H9 (cell line): ENCODE measurements at regions not wholly inside any gene's neighbourhood (a gene's known extent, or its start where the extent isn't known, plus 50 kb on each side); places are given as distances from the start of the nearest gene placed in this dataset.
"Not testable (repeated sequence)": the region's sequence is repeated elsewhere in the genome, so short reads cannot be mapped to it uniquely, and the experiment has no call there.

ENCODE experiments used
- DNase-seq: peaks from one replicate; pipeline ENCODE4 v3.0.0-alpha.2; 2017
- H2AFZ ChIP-seq: one replicate; pipeline ENCODE4 v1.6.1; 2013; ENCODE audit warnings: mild to moderate bottlenecking, low read length, control low read depth, moderate library complexity
- H2AK5ac ChIP-seq: 2 replicates; pipeline ENCODE4 v1.6.1; 2013; ENCODE audit warnings: low read length, control low read depth, mixed read lengths; ENCODE audit not compliant: insufficient read length
- H2BK120ac ChIP-seq: one replicate; pipeline ENCODE4 v1.6.1; 2013; ENCODE audit warnings: low read depth, mild to moderate bottlenecking, low read length, control low read depth, inconsistent platforms; ENCODE audit not compliant: poor library complexity, severe bottlenecking
- H2BK12ac ChIP-seq: 2 replicates; pipeline ENCODE4 v1.6.1; 2013; ENCODE audit warnings: low read length, control low read depth, mixed read lengths, low read depth; ENCODE audit not compliant: insufficient read length
- H2BK15ac ChIP-seq: 2 replicates; pipeline ENCODE4 v1.6.1; 2013; ENCODE audit warnings: low read depth, low read length, control low read depth
- H2BK20ac ChIP-seq: one replicate; pipeline ENCODE4 v1.6.1; 2013; ENCODE audit warnings: low read depth, mild to moderate bottlenecking, low read length, control low read depth, inconsistent platforms; ENCODE audit not compliant: poor library complexity, severe bottlenecking
- H2BK5ac ChIP-seq: 2 replicates; pipeline ENCODE4 v1.6.1; 2013; ENCODE audit warnings: low read length, control low read depth, mixed read lengths; ENCODE audit not compliant: insufficient read length
- H3K14ac ChIP-seq: 2 replicates; pipeline ENCODE4 v1.6.1; 2013; ENCODE audit warnings: low read length, control low read depth; ENCODE audit not compliant: insufficient read depth
- H3K18ac ChIP-seq: 2 replicates; pipeline ENCODE4 v1.6.1; 2013; ENCODE audit warnings: low read depth, mild to moderate bottlenecking, mixed read lengths, low read length, control low read depth; ENCODE audit not compliant: insufficient read length
- H3K23ac ChIP-seq: 2 replicates; pipeline ENCODE4 v1.6.1; 2013; ENCODE audit warnings: low read length, control low read depth, mixed read lengths, low read depth; ENCODE audit not compliant: insufficient read length
- H3K23me2 ChIP-seq: 2 replicates; pipeline ENCODE4 v1.6.1; 2013; ENCODE audit warnings: low read depth, mild to moderate bottlenecking, mixed read lengths, low read length, control low read depth; ENCODE audit not compliant: insufficient read length, poor library complexity, severe bottlenecking
- H3K27ac ChIP-seq: 2 replicates; pipeline ENCODE4 v1.5.1; 2013; ENCODE audit warnings: low read length, control low read depth, mixed read lengths, low read depth; ENCODE audit not compliant: insufficient read length
- H3K27me3 ChIP-seq: 2 replicates; pipeline ENCODE4 v1.6.1; 2013; ENCODE audit warnings: low read length, control low read depth, inconsistent platforms; ENCODE audit not compliant: insufficient read depth
- H3K4ac ChIP-seq: 2 replicates; pipeline ENCODE4 v1.6.1; 2013; ENCODE audit warnings: low read depth, mild to moderate bottlenecking, control low read depth, inconsistent platforms, low read length, moderate library complexity
- H3K4me1 ChIP-seq: 2 replicates; pipeline ENCODE4 v1.6.1; 2013; ENCODE audit warnings: low read length, control low read depth, inconsistent platforms; ENCODE audit not compliant: insufficient read depth
- H3K4me2 ChIP-seq: 2 replicates; pipeline ENCODE4 v1.6.1; 2013; ENCODE audit warnings: low read length, control low read depth, mixed read lengths; ENCODE audit not compliant: insufficient read length, insufficient read depth
- H3K56ac ChIP-seq: 2 replicates; pipeline ENCODE4 v1.6.1; 2013; ENCODE audit warnings: low read depth, mild to moderate bottlenecking, mixed read lengths, low read length, control low read depth; ENCODE audit not compliant: insufficient read length
- H3K79me1 ChIP-seq: 2 replicates; pipeline ENCODE4 v1.6.1; 2013; ENCODE audit warnings: low read depth, mild to moderate bottlenecking, moderate library complexity, low read length, control low read depth, inconsistent platforms; ENCODE audit not compliant: insufficient read depth, poor library complexity, severe bottlenecking
- H3K79me2 ChIP-seq: 2 replicates; pipeline ENCODE4 v1.6.1; 2013; ENCODE audit warnings: low read length, control low read depth, inconsistent platforms; ENCODE audit not compliant: insufficient read depth
- H3K9ac ChIP-seq: 2 replicates; pipeline ENCODE4 v1.6.1; 2013; ENCODE audit warnings: low read length, control low read depth, mixed read lengths; ENCODE audit not compliant: insufficient read length; ENCODE audit errors: extremely low read depth
- H3K9me3 ChIP-seq: one replicate; pipeline ENCODE4 v1.6.1; 2013; ENCODE audit warnings: low read depth, low read length, inconsistent platforms; ENCODE audit not compliant: control insufficient read depth
- H3T11ph ChIP-seq: one replicate; pipeline ENCODE4 v1.6.1; 2013; ENCODE audit warnings: mild to moderate bottlenecking, low read length, control low read depth, inconsistent platforms
- H4K20me1 ChIP-seq: one replicate; pipeline ENCODE4 v1.6.1; 2013; ENCODE audit not compliant: control insufficient read depth, insufficient read length, insufficient read depth
- H4K5ac ChIP-seq: 2 replicates; pipeline ENCODE4 v1.6.1; 2013; ENCODE audit warnings: low read depth, mild to moderate bottlenecking, mixed read lengths, low read length, control low read depth; ENCODE audit not compliant: insufficient read length
- H4K8ac ChIP-seq: replicated peaks from 2 replicates; pipeline ENCODE4 v1.6.1; 2013; ENCODE audit warnings: low read length, control low read depth, mixed read lengths, low read depth; ENCODE audit not compliant: insufficient read length
- H4K91ac ChIP-seq: 2 replicates; pipeline ENCODE4 v1.6.1; 2013; ENCODE audit warnings: low read depth, mild to moderate bottlenecking, moderate library complexity, mixed read lengths, low read length, control low read depth; ENCODE audit not compliant: insufficient read length
- H3K27ac Mint-ChIP-seq, 3 experiments: 2 replicates in 2 of 3; 3 replicates in 1 of 3; pipeline ENCODE4 v1.8.0; 2020 to 2021; ENCODE audit warnings: mixed read lengths in 3 of 3, mild to moderate bottlenecking in 1 of 3, moderate library complexity in 1 of 3
- H3K27me3 Mint-ChIP-seq: 2 replicates; pipeline ENCODE4 v1.8.0; 2021; ENCODE audit warnings: low read depth, mild to moderate bottlenecking, moderate library complexity, mixed read lengths
- H3K36me3 Mint-ChIP-seq, 3 experiments: 2 replicates in 2 of 3; 3 replicates in 1 of 3; pipeline ENCODE4 v1.8.0; 2020 to 2021; ENCODE audit warnings: low read depth in 3 of 3, mixed read lengths in 3 of 3; ENCODE audit not compliant: insufficient read depth in 1 of 3
- H3K4me1 Mint-ChIP-seq, 2 experiments: 2 replicates each; pipeline ENCODE4 v1.8.0; 2020; ENCODE audit warnings: mixed read lengths in 2 of 2
- H3K4me3 Mint-ChIP-seq, 2 experiments: 2 replicates in 1 of 2; 3 replicates in 1 of 2; pipeline ENCODE4 v1.8.0; 2020 to 2021; ENCODE audit warnings: mild to moderate bottlenecking in 2 of 2, mixed read lengths in 2 of 2, moderate library complexity in 1 of 2
- H3K9me3 Mint-ChIP-seq, 2 experiments: 2 replicates in 1 of 2; 3 replicates in 1 of 2; pipeline ENCODE4 v1.8.0; 2020; ENCODE audit warnings: mild to moderate bottlenecking in 2 of 2, mixed read lengths in 2 of 2, moderate library complexity in 1 of 2
- CTCF ChIP-seq: fragments of 200-600 bp; sonication (generic); conservative IDR thresholded peaks from 3 replicates; pipeline ENCODE4 v1.8.0; 2021; ENCODE audit warnings: antibody characterized with exemption, mild to moderate bottlenecking
- WGBS: extraction: QIAGEN DNeasy Blood & Tissue Kit; methylation state at CpG from one replicate; pipeline ENCODE4 v1.1.7; 2013; ENCODE audit warnings: missing lambda C conversion rate, low lambda C conversion rate, mixed read lengths; ENCODE audit not compliant: insufficient read length; ENCODE audit errors: extremely low coverage; 5-methylcytosine and 5-hydroxymethylcytosine counted together

- no peaks in the 10 kb centered on the region for H3K27me3 Mint-ChIP-seq
- Histone ChIP-seq H4K5ac (no peak overlapping the region), H2AK5ac (no peak overlapping the region), H2BK120ac (no peak overlapping the region), H3K23ac (no peak overlapping the region), H2AFZ (no peak overlapping the region), H3K4me2 (no peak overlapping the region), H3K27me3 (no peaks in the 10 kb centered on the region), H3K18ac (no peak overlapping the region), H4K91ac (no peak overlapping the region), H3K23me2 (no peaks in the 10 kb centered on the region), H3K79me1 (no peaks in the 10 kb centered on the region), H3K56ac (no peak overlapping the region), H3K4ac (no peak overlapping the region), H4K8ac (no peak overlapping the region), H2BK12ac (no peak overlapping the region), H3K14ac (no peak overlapping the region), H3K9me3 (no peaks in the 10 kb centered on the region), H3K4me1 (no peaks in the 10 kb centered on the region), H4K20me1 (no peaks in the 10 kb centered on the region), H2BK20ac (no peak overlapping the region), H2BK15ac (no peak overlapping the region), H3K9ac (no peak overlapping the region), H3K79me2 (no peaks in the 10 kb centered on the region; the same call in 1 of the 2 replicates), H3K27ac (no peak overlapping the region), H3T11ph (no peak overlapping the region), H2BK5ac (no peak overlapping the region)
- no peak overlapping the region for H3K4me3 Mint-ChIP-seq
- WGBS = no CpG with 5 or more reads among the region's 7 CpGs
- peaks cover 2 to 7% of the 10 kb centered on the region in 2 experiments; a peak in 2 of 4 replicates for H3K4me1 Mint-ChIP-seq
- peak; percentile 13 for DNase-seq
- no peaks in the 10 kb centered on the region for H3K36me3 Mint-ChIP-seq
- peaks cover 3 to 4% of the 10 kb centered on the region in 2 experiments for H3K9me3 Mint-ChIP-seq
- no peak overlapping the region for H3K27ac Mint-ChIP-seq
- TF ChIP-seq CTCF = no peak
Observed at GRCh38 chr15:31504462-31504839, 177.8 kb downstream of the KLF13 start.

- H3K23ac ChIP-seq, H3K27ac Mint-ChIP-seq, H3K9ac ChIP-seq, H2BK20ac ChIP-seq, H2BK120ac ChIP-seq, H3K23me2 ChIP-seq, H2BK12ac ChIP-seq, H4K91ac ChIP-seq, H3K27ac ChIP-seq, H2BK15ac ChIP-seq, H3K79me1 ChIP-seq, H3T11ph ChIP-seq, H3K27me3 Mint-ChIP-seq, H3K4me2 ChIP-seq, H3K9me3 ChIP-seq, H3K18ac ChIP-seq, H3K4me3 Mint-ChIP-seq, H3K56ac ChIP-seq, H2AFZ ChIP-seq, H4K8ac ChIP-seq, H2BK5ac ChIP-seq, H3K36me3 Mint-ChIP-seq, H4K5ac ChIP-seq, H3K4me1 Mint-ChIP-seq, H2AK5ac ChIP-seq, H3K4me1 ChIP-seq, H4K20me1 ChIP-seq, H3K4ac ChIP-seq, H3K27me3 ChIP-seq, H3K14ac ChIP-seq, H3K79me2 ChIP-seq: not testable (repeated sequence)
- peaks cover 7 to 10% of the 10 kb centered on the region in 2 experiments for H3K9me3 Mint-ChIP-seq
- peak; percentile 7 for DNase-seq
- 80% methylated on average over 1 of the region's 5 CpGs for WGBS
Observed at GRCh38 chr15:31507573-31507972, 180.9 kb downstream of the KLF13 start.
